ENCODE measurements at regions not wholly inside any gene's neighbourhood (a gene's known extent, or its start where the extent isn't known, plus 50 kb on each side); places are given as distances from the start of the nearest gene placed in this dataset.

DNA sequence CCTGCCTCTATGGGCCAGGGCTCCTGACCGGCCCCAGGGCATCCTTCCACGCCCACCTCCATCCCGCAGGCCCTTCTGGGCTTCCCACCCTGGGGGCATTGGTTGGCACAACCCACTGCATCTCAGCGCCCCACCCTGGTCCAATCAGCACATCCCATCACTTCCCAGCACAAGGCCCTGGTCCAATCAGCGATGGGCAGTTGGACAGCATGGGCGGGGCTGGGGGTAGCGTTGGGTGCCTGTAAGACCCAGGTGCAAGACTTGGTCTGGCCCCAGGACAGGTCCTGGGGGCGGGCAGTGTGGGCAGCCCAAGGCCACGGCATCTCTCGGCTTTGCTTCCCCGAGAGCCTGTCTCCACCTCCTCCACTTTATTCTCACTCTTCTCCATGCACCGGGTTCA, 298.5 kb downstream of the BMP7 start:
- TF ChIP-seq, protein P1, sequence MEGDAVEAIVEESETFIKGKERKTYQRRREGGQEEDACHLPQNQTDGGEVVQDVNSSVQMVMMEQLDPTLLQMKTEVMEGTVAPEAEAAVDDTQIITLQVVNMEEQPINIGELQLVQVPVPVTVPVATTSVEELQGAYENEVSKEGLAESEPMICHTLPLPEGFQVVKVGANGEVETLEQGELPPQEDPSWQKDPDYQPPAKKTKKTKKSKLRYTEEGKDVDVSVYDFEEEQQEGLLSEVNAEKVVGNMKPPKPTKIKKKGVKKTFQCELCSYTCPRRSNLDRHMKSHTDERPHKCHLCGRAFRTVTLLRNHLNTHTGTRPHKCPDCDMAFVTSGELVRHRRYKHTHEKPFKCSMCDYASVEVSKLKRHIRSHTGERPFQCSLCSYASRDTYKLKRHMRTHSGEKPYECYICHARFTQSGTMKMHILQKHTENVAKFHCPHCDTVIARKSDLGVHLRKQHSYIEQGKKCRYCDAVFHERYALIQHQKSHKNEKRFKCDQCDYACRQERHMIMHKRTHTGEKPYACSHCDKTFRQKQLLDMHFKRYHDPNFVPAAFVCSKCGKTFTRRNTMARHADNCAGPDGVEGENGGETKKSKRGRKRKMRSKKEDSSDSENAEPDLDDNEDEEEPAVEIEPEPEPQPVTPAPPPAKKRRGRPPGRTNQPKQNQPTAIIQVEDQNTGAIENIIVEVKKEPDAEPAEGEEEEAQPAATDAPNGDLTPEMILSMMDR (conservative IDR thresholded peaks at IDR 0.05): no peak
- no peak for TF ChIP-seq ZFX (IDR thresholded peaks at IDR 0.05)
